HG03565 (cell line): ENCODE measurements at regions not wholly inside any gene's neighbourhood (a gene's known extent, or its start where the extent isn't known, plus 50 kb on each side); places are given as distances from the start of the nearest gene placed in this dataset.
"Not testable (repeated sequence)": the region's sequence is repeated elsewhere in the genome, so short reads cannot be mapped to it uniquely, and the experiment has no call there.

Experiments
- ATAC-seq: cut with Tn5 transposase; IDR thresholded peaks from one replicate; pipeline ENCODE4 v1.9.1; 2021; ENCODE audit warnings: mild to moderate bottlenecking, moderate library complexity; ENCODE audit not compliant: unreplicated experiment

GRCh38 chr15:60254416-60254815 is 143.4 kb downstream of the ANXA2 start:
- no peak for ATAC-seq

DNA sequence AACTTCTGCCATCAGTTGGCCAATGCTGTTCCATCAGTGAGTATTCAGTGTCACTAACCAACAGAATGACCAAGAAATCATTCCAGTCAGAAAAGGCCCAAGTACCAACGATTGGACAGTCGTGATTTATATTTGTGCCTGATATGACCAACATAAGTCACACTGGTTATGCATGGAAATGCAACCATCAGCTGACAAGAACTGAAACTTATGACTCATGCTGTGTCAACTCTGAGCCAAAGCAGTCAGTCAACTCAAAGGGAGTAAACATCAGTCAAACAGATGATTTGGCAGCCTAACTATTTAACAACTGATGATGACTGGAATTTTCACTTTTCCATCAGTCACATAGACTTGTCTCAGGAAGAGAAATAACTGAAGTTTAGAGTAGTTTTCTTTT is 142.4 kb downstream of the ANXA2 start:
- ATAC-seq: peak; percentile 98

DNA sequence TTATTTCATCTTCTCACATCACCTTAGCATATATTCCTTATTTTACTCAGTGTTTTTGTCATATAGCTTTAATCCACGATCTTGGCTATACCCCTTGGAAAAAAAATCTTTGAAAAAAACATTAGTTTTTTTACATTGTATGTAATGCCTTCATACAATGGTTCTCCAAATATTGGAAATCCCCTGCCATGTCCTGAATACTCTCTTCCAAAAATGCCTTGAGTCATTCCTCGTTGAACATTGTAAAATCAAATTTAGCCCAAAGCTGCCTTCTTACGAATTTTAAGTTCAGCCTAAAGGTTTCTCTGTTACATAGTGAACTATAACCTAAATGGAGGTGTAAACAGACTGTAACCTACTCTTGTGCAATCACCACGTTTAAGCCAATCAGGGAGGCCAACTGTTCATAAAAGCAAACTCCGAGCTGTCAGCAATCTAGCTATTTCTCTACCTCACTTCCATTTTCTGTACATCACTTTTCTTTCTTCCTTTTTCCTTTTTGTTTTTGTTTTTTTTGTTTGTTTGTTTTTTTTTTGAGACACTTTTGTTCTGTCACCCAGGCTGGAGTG is 140.1 kb downstream of the ANXA2 start:
- no peak for ATAC-seq

DNA sequence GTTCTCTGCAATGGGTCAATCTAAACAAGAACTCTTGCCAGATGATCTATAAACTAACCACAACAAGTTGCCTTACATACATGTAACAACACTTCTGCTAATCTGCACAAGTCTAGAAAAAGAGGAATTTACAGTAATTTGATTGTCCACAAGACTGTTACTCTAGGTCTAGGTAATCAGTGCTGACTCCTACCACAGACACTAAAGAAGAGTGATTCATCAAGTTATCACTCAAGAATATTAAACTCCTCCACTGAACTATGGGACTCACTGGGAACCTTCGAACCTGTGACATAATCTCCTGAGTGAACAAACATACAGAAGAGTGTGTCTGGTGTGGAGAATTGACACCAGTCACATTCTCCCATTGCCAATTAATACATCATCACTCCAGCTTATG is 138.3 kb downstream of the ANXA2 start:
- ATAC-seq: no peak

- no peak for ATAC-seq
Measured at GRCh38 chr15:60264088-60264487, 133.7 kb downstream of the ANXA2 start.

- ATAC-seq: no peak
Measured at GRCh38 chr15:60264566-60264965, 133.2 kb downstream of the ANXA2 start.

GRCh38 chr15:60265057-60265456 is 132.7 kb downstream of the ANXA2 start:
- ATAC-seq: no peak

DNA sequence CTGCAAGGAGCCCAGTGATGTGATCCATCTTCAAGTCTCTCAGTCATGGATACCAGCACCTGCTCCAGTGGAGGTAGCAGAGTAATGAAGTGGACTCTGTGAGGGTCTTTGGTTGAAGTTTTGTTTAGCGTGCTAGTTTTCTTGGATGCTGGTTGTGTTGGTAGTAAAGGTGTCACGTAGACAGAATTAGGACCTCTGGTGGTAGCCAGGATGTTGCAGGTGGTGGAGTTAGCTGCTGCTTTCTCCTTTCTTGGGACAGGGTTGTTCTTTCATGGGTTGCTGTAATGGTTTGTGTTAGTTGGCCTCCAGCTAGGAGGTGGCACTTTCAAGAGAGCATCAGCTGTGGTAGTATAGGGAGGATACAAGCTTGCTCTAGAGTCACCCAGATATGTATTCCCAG is 125.2 kb downstream of the ANXA2 start:
- no peak for ATAC-seq

DNA sequence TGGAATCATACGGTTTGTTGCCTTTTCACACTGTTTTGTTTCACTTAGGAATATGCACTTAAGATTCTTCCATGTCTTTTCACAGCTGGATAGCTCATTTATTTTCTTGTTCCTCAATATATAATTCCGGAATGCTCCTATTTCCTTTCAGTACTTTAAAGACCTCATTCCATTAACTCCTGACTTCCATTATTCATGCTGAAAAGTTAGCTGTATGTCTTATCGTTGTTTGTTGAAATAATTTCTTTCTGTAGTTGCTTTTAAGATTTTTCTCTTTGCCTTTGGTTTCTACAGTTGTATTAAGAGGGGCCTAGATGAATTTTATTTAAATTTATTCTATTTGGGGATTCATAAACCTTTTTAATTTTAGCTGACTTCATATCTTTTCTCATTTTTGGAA is 122.2 kb downstream of the ANXA2 start:
- ATAC-seq: no peak

- no peak for ATAC-seq
Measured at GRCh38 chr15:60278879-60279278, 118.9 kb downstream of the ANXA2 start.

DNA sequence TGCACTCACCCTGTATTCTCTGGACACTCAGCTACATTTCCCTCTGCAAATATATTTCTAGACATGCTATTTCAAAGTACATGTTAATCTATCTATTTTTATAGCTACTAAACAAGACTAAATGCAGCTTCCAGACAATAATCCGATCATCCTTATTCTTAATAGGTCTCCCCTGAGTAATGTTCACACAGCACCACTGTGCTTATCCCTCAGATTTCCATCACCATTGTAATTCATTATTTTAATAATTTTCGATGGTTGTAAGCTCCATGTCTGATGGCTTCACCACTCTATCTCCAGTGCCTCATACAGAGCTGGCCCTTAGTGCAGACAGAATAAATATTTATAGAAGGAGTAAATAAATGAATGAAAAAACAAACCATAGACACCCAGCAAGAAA is 117.5 kb downstream of the ANXA2 start:
- ATAC-seq: no peak

DNA sequence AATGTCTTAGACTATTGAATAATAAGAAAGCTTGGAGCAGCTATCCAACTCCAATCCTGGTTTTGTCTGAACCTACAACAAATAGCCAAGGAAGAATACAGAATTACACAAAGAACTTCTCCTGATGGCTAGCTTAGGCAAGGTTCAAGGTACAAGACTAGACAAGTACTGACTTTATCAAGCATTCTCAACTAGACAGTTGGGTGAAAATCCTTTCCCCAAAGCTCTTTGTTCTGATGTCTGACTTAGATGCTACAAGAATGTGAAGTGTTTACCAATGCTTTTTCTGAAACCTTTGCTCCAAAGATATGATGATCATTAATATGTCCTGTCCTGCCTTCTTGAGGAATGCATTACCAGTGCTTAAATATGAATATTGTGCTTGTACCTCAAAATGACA is 113.8 kb downstream of the ANXA2 start:
- ATAC-seq: no peak

DNA sequence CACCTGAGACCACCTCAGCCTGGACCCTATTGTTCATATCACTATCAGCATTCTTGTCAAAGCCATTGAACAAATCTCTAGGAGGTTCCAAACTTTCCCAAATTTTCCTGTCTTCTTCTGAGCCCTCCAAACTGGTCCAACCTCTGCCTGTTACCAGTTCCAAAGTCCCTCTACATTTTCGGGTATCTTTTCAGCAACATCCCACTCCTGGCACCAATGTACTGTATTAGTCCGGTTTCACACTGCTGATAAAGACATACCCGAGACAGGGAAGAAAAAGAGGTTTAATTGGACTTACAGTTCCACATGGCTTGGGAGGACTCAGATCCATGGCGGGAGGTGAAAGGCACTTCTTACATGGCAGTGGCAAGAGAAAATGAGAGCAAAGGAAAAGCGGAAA is 101.9 kb downstream of the ANXA2 start:
- not testable (repeated sequence) for ATAC-seq

- peak; percentile 48 for ATAC-seq
Measured at GRCh38 chr15:60297047-60297446, 100.7 kb downstream of the ANXA2 start.
